Ramos (cell line): ENCODE measurements at regions not wholly inside any gene's neighbourhood (a gene's known extent, or its start where the extent isn't known, plus 50 kb on each side); places are given as distances from the start of the nearest gene placed in this dataset.
"Not testable (repeated sequence)": the region's sequence is repeated elsewhere in the genome, so short reads cannot be mapped to it uniquely, and the experiment has no call there.

Experiments
- in situ Hi-C: fragments of 300-500 bp; cut with MboI; formaldehyde crosslinking; loops from one replicate; pipeline ENCODE4 v1.14.3; 2022; ENCODE audit warnings: low sequenced_read_pairs; ENCODE audit not compliant: unreplicated experiment

DNA sequence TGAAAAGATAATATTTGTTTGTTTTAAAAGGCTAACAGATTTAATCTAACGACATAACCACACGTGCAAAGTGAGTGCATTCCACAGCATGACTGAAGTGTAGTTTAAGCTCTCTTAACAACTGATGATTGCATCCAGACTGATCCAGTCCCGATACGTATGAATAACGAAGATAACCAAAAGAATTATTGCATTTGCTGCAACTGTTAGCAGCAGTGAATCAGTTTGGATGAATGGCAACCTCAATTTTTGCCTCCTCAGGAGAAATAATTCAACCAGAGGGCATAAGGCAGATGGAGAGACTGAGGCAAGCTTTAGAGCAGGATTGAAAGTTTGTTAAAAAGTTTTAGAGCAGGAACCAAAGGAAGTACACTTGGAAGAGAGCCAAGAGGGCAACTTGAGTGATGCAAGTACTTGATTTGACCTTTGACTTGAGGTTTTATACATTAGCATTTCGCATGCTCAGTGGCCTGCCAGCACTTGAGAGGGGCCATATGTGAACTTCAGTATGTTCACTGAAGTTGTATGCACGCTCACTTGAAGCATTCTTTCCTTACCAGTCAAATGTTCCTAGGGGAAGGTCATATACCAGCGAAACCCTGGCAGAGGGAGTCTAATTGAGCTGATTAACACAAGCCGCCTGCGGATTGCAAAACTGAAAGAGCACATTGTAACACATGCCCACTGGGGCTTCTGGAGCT, 835.0 kb upstream of the PCDH20 start:
- in situ Hi-C loops, result no loop called here

DNA sequence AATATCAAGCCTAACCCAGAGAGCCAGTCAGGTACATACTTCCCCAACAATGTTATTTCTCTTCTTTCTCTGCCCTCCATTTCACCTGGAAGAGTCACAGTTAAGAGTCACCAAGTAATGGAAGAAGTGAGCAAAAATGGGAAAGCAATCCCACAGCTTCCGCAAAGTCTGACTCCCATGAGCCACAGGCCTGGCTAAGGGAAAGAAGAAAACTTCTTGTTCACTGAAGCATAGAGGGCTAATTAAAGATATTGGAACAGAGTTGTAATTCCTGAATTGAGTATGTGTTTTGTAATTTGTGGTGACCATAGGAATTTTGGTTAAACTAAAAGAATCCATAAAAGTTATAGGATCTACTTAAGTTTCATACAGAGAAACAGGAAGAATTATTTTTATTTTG, 830.9 kb upstream of the PCDH20 start:
- in situ Hi-C loops, result no loop called here

GRCh38 chr13:62243106-62243505, 827.5 kb upstream of the PCDH20 start:
- in situ Hi-C loops, result no loop called here

- in situ Hi-C loops, result no loop called here
Observed at GRCh38 chr13:62234780-62235440, 819.3 kb upstream of the PCDH20 start.

DNA sequence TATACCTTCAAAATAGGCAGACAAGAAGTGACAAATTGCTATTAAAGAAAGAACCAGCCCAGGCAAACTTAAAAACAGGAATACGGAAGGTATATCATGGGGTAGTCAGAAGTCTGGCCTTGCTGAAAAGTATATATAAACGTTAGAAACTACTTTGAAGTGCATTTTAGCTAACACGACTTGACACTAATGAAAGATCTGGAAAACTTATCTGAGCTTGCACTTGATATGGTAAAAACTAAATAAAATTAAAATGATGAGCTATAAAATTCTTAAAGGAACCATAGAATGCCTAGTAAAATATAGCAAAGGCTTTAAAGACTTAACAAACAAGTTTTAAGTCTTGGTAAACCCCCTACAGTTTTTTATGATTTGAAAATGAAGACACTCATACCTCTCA, 795.3 kb upstream of the PCDH20 start:
- in situ Hi-C loops, result no loop called here

DNA sequence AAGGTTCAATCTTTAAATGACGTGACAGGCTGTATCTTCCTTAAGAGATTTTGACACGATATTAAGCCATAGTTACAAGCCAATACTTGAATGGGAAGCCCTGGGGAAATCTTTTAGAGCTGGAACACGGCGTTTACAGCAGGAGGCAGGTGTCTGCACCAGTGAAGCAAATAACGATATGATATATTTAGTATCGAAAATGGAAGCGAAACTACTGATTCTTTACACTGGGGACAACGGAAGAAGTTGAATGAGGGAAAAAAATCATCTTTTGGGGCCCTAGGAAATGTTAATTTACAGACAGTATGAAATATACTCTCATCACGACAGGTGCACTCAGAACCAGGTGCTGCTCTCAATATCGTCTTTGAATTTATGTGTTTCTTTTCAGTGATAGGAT, 793.9 kb upstream of the PCDH20 start:
- in situ Hi-C loops, result no loop called here

GRCh38 chr13:62207388-62207787, 791.7 kb upstream of the PCDH20 start:
- in situ Hi-C loops, result no loop called here

GRCh38 chr13:62206165-62206564, 790.5 kb upstream of the PCDH20 start:
- in situ Hi-C loops, result no loop called here

- in situ Hi-C loops, result no loop called here
Observed at GRCh38 chr13:62205273-62205672, 789.6 kb upstream of the PCDH20 start.

GRCh38 chr13:62194371-62194770, 778.7 kb upstream of the PCDH20 start:
- in situ Hi-C loops, result no loop called here

- in situ Hi-C loops, result no loop called here
Observed at GRCh38 chr13:62193919-62194318, 778.3 kb upstream of the PCDH20 start.

- in situ Hi-C loops, result no loop called here
Observed at GRCh38 chr13:62185631-62186255, 770.1 kb upstream of the PCDH20 start.

DNA sequence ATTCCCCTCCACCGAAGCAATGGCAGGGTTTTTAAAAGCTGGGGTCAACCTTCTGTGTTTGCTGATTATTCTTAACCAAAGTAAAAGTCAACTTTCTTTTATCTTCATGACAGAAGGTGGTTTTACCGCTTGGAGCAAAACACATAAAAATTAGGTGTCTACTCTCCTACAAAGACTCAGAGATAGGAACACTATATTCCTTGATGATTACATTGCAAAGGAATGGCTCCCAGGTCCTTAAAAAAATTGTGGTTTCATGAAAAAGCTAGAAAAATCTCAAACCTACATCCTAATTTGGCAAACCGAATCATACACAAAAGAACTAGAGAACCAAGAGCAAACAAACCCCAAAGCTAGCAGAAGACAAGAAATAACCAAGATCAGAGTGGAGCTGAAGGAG, 760.4 kb upstream of the PCDH20 start:
- in situ Hi-C loops, result no loop called here

DNA sequence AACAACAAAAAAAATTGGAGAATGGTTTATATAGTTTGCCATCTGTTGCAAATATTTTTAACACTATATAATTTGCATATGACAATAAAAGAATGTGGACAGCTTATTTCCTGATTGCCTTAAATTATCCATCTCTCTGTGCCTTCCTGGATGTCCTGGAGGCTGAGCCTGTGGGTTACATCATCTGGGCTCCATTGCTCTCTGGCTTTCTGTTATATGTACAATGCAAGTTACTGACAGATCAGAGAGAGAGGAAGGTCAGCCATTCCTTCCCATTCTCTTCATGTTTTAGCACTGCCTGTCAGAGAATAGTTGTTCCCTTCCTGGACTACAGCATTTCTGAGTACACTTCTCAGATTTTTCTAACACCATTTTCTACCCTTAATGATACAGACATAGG, 758.3 kb upstream of the PCDH20 start:
- in situ Hi-C loops, result no loop called here

GRCh38 chr13:62171697-62172096, 756.0 kb upstream of the PCDH20 start:
- in situ Hi-C loops, result no loop called here

DNA sequence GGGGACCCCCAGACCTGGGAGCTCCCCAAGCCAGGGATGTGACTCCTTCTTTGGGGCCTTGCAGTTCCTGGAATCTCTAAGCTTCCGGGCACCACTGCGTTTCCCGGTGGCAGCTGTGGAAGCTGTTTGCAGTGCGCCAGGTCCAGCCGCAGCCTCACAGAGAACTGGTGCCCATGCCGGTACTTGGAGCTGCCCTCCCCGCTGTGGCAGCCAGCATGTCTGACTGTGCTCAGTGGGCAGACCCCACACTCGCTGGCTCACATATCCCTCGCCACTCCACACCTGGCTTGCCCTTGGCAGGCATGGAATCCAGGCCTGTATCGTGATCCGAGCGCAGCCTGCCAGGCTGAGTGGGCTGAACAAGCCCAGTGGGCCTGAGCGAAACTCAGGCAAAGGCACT, 753.2 kb upstream of the PCDH20 start:
- in situ Hi-C loops, result no loop called here

GRCh38 chr13:62167650-62168172, 752.1 kb upstream of the PCDH20 start:
- in situ Hi-C loops, result no loop called here

- in situ Hi-C loops, result no loop called here
Observed at GRCh38 chr13:62162860-62163259, 747.2 kb upstream of the PCDH20 start.

GRCh38 chr13:62158520-62158919, 742.9 kb upstream of the PCDH20 start:
- in situ Hi-C loops, result no loop called here

DNA sequence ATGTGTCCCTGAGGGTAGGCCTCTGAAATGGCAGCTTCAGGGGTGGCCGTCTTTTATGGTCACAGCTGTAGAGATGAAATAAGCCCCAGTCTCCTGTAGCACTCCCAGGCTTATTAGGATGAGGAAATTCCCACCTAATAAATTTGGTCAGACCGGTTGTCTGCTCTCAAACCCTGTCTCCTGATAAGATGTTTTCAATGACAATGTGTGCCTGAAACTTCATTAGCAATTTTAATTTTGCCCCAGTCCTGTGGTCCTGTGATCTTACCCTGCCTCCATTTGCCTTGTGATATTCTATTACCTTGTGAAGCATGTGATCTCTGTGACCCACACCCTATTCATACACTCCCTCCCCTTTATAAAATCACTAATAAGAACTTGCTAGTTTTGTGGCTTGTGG, 736.1 kb upstream of the PCDH20 start:
- in situ Hi-C loops, result not testable (repeated sequence)

GRCh38 chr13:62142048-62142447, 726.4 kb upstream of the PCDH20 start:
- in situ Hi-C loops, result no loop called here
